HG03571 (cell line): ENCODE measurements at regions not wholly inside any gene's neighbourhood (a gene's known extent, or its start where the extent isn't known, plus 50 kb on each side); places are given as distances from the start of the nearest gene placed in this dataset.
A peak's percentile ranks its signal among the peaks of the same experiment; 100 is the strongest.

Source experiments
- ATAC-seq: cut with Tn5 transposase; IDR thresholded peaks from one replicate; pipeline ENCODE4 v1.9.1; 2021; ENCODE audit not compliant: unreplicated experiment

DNA sequence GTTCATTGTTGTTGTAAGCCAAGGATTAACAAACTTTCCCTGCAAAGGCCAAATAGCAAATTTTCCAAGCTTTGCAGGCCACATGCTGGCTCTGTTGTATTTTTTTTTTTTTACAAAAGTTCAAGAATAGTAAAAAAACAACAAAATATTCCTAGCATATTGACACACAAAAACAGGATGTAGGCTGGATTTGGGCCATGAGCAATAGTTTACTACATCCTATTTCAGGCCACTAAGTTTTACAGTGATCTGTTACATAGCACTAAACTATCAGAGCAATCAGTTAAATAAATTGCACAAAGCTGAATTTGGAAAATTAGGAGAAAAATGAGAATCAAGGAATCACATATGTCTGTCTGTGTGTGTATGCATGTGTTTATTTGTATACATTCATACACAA lies 491.8 kb upstream of the GHITM start:
- no peak for ATAC-seq

DNA sequence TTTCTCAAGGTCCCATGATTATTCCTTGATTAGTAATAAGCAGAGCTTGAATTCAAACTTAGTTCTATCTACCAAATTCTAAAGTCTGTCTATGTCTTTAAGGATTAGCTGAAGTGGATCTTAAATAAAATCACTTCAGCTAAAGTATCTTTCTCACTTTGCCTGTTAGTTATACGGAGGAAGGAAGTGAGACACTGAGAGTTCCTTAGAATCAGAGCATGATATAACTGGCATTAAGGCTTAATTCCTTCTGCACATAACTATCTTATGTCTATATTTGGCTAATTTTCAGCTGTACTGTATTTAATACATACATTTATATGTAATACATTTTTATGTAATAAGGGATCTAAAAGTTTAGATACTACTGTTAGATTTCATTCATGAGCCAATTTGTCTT lies 491.1 kb upstream of the GHITM start:
- ATAC-seq = no peak

DNA sequence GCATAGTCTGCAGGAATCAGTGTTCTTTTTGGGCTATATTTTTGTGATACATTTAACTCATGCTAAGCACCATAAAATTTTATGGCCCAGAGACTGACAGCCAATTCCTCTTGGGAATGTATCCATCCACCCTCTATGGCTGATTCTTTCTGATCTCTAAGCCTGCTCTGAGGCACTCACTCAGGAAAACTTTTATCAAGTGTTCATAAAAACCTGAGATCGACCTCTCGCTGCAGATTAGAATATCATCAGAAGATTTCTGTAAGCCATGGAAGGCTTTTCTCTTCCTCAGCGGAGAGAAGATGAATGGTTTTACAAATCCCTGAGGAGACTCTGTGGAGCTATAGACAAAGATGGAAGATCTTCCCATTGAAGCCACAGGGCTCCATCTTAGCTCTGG lies 489.8 kb upstream of the GHITM start:
- ATAC-seq = no peak

DNA sequence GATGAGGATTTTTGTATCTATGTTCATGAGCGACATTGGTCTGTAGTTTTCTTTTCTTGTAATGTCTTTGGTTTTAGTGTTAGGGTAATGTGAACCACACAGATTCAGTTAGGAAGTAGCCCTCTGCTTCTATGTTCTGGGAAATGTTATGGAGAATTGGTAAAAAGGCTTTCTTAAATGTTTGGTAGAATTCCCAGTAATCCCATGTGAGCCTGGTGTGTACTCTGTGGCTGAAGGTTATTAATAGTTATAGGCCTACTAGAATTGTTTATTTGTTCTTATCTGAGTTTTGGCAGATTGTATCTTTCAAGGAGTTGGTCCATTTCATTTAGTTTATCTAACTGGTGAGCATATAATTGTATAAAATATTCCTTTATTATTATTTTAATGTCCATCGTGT lies 484.6 kb upstream of the GHITM start:
- ATAC-seq = no peak

DNA sequence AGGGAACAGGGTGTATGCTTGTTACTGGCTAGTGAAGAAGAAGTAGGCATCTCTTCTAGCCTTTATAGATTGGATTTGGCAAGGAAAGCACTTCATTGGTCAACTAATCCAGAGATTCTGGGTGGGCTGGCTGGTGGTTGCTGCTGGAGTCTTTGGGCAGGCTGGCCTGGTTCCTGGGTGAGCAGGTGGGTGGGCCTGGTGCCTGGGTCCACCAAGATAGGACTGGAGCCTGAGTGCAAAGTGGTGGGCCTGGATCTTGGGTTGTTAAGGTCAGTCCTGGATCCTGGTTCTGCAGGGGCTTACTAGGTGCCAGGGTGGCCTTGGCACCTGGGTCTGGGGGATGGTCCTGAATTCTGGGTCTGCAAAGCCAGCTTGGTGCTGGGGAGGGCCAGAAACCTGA lies 482.4 kb upstream of the GHITM start:
- ATAC-seq = no peak

DNA sequence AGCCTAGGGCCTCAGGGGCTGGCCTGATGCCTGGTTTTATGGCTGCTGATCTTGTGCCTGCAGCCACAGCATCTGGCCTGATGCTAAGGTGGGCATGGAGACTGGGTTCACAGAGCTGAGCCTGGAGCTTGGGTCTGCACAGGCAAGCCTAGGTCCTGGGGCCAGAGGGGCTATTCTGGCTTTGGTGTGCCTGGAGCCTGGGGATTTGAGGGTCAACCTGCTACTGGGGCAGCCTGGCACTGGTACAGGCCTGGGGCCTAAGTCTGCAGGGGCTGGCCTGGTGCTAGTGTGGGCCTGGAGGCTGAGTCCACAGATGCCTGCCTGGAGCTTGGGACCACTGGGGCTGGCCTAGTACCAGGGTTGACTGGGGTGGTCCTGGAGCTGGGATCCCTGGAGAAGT lies 481.8 kb upstream of the GHITM start:
- no peak for ATAC-seq

DNA sequence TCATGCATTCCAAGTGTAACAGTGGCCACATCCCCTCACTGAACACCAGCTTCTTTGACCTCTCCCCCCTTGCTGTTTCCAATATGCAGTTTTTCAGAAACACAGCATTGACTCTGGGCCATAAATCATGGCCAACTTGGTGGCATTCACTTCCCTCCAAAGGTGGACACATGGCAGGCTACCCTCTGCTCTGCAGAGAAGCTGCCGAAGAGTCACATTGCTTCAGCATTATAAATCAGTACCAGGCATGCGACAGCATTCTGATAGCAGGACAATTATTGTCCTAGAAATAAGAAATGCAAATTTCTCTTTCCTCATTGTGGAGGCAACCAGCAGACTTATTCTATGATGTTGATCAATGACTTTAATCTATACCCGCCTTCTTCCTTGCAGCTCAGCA lies 475.4 kb upstream of the GHITM start:
- no peak for ATAC-seq

DNA sequence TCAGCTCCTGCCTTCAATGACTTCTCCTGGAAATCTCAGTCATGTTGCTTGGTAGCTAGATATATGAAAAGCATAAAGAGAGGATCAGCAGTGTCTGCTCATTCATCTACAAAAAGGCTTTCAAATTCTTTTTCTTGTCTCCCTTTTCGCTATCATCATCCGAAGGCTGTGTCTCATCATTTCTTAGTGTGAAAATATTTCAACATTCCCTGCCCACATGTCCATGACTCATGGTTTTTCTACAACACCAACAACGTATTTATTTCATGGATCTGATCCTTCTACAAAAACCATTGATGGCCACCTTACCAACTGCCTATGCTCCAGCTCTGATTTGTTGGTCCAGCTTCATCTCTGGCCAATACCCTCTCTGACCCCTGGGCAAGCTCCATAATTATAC lies 472.5 kb upstream of the GHITM start:
- no peak for ATAC-seq

DNA sequence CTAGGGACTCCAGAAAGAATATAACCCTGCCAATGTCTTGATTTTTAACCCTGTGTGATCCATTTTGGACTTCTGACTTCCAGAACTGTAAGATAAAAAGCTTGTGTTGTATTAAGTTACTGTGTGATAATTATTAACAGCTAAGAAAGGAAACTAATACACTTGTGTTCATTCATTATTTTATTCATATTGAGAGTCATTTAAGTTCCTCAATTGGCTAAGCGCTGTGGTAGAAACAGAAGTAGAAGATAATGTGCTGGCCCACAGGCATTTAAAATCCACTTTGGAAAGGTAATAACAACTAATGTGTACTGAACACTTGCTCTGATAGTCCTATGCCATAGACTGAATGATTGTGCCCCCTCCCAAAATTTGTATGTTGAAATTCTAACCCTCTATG lies 471.7 kb upstream of the GHITM start:
- ATAC-seq = no peak

DNA sequence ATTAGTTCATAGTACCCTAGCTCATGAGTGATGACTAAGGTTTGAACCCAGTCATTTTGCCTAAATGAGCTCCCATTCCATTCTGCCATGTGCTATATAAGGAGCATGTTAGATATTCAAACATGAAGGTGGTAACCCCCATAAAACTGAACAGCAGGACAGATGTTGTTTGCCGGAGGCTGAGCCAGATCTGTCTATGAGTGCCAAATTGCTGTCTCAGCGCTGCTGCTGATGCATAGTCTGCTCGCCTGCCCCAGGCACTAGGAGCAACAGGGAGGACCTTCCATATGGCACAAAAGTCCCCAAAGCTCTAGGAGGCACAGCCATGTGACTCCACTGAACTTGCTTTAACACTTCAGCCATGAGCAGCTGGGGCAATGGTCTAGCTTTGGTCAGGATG lies 466.0 kb upstream of the GHITM start:
- ATAC-seq = no peak

DNA sequence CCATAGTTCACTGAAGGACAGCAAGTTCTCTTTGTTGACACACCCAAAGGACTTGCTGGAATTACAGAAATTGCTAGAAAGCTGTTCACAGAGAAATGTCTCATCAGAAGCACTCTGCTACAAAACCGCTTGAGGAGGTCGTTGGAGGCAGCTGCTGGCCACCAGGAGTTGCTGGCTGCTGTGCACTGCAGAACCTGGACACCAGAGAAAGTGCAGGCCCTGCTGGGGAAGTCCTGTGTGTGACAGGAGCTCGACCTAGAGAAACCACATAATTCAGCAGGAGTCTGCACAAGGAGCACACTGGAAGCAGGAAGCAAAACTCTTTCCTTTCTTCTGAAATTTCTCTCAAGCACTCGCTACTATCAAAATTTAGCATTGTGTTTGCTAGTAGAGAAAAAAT lies 461.5 kb upstream of the GHITM start:
- ATAC-seq = no peak

DNA sequence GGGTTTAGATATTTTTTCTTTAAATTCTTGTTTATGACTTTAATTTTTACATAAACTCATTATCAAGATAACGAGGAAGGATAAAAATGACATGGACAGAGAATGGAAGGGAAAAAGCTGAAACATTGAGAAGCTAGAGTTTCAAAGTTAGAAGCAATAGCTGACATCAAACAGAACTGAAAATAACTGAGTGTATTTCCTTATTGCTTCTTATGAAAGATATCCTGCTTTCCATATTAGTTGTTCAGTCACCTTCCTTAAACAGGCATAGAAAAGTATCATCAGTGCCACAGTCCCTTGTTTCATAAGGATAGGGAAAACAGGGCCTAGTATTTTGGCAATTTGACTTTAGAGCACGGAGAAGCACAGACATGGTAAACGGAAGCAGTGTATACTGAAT lies 460.5 kb upstream of the GHITM start:
- ATAC-seq = no peak

DNA sequence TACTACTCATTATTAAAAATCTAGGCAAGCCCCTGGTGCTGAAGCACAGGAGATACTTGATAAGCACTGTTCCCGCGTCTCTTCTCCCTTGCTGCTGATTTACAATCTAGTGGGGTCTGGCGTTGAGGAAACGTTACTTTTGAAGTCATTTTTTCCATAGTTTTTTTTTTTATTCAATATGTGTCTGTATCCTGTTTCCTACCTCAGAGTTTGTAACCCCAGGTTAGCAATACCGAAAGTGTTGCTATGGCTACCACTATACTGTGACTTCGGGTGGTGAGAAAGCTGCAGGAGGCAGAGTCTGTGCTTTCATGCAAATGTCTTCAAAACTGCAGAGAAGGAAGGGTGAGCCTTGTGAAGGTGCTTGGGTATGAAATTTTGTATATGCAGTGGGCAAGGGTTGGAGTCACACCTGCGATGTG lies 458.8 kb upstream of the GHITM start:
- ATAC-seq = peak; percentile 98

DNA sequence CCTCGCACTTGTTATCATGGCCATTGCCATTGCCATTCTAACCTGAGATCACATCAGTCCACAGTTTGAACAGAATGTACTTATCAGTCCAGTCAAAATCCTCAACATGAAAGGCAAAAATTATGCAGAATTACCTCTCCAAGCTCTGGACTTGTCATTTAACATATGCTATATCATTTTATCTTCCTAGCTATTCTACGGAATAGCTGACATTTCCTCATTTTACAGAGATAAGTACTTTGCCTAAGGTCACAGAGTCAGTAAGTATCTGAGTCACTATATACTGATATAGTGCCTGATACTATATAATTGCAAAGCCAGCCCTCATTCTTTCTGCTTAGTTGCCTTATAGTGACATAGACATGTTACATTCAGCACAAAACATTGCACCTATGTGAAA lies 456.9 kb upstream of the GHITM start:
- ATAC-seq = no peak

DNA sequence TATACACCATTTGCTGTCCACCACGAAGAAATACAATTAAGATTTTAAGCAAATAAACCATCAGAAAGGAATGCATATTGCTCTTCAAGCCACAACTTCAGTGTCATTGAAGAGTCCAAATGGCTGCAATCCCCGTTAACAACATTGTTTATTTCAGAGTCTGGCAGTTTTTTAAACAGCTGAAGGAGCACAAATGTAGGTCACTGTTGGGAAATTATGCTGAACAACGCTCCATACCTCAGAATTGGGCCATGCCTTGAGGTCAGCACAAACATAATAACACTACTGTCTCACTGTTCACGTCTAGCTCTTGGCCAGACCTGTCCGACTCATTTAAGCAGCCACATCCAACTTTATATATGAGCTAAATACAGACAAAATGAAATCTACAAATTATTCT lies 453.9 kb upstream of the GHITM start:
- no peak for ATAC-seq

DNA sequence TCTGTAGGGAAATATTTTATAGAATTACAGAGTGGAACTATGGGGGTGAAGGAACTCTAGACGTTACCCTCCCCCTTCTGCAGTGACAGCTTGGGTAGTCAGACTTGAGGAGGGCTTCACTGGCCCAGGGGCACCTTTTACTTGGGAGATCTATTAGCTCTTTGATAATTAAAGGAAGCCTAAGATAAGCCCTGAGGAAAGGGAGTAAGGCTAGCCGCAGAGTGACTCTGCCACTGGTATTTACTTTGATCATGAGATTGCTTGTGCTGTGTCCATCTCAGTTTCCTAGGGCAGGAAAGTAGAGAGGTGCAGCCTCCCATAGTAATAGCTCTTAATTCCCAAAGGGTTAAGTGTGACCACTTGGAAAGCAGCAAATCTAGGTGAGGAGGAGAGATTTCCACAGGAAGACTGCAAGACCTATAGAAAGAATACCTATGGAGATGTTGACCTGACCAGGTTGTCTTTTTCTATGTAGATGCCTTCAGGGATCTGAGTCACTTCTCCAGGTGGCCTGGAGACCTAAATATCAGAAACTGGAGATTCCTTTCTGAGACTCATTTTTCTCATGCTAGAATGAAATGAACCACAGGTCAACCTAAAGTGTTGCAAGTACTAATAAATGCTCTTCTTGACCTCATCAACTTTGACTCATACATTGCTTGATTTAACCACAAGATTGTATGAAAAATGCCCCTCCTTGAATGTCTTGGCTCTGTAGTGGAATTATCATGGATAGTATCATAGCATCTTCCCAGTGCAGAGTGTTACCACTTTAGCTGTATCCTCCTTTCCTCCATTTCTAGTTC lies 447.3 kb upstream of the GHITM start:
- ATAC-seq = no peak

DNA sequence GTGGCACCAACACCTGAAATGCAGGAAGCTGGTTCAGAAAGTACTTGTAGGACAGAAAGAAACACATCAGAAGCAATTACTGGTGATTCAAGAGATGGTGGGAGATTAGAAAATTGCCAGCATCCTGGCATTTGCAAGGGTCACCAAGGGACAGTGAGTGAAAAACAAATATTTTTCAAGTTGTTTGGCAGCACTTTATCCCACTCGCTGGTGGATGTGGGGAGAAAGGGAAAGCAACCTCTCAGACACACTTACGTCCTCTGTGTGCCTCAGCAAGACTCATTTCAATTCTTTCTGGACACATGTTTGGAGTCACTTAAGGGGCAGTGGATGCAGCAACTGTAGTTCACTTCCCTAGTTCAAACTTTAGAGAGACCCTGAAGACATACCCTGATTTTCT lies 440.4 kb upstream of the GHITM start:
- no peak for ATAC-seq

DNA sequence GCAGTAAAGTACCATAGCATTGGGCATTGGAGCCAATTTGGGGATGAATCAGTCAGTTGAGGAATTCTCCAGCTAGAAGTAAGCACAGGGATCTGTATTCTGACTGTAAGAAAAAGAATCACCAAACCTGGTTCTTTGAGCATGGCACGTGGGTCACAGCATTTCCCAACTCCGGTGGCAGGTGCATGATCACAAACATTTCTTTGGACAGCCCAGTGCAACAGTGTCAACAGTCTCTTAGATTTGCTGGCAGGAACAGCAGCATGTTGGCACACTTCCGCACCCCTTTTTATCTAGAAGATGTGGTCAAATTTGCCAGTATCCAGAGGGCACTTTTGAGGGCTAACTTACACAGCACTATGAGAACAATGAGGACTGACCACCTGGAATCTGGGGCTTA lies 437.5 kb upstream of the GHITM start:
- ATAC-seq = no peak

DNA sequence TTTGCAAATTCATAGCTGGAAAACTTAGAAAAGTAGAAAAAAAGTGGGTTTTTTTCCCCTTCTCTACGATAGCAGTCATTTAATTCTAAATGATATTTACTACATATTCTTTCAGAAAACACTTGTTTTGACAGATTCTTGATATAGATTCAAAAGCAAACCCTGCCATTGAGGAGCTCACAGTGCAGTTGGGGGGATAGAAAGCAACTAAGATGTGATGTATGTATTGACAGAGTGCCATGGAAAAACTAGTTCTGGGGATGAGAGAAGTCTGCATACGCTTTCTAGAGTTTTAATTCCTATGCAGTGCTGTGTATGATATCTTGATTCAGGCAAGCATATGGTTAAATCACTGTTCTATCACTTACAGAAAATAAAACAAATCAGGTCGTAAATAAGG lies 436.6 kb upstream of the GHITM start:
- no peak for ATAC-seq

DNA sequence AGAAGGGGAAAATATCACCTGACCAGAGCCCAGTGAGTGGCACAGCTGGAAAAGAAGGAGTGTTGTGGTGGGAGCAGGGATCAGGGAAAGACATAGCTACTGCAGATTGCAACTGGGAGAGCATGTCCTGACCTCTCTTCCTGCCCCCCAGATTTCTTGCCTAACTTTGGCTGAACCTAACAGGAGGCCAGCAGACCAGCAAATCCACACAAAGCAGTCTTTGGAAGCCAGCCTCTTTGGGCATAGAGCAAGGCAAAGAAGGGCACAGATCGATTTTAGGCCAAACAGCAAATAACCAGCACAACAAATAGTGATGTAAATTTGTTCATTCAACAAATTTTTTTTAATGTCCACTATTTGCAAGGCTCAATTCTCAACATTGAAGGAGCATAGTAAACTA lies 433.2 kb upstream of the GHITM start:
- ATAC-seq = no peak

DNA sequence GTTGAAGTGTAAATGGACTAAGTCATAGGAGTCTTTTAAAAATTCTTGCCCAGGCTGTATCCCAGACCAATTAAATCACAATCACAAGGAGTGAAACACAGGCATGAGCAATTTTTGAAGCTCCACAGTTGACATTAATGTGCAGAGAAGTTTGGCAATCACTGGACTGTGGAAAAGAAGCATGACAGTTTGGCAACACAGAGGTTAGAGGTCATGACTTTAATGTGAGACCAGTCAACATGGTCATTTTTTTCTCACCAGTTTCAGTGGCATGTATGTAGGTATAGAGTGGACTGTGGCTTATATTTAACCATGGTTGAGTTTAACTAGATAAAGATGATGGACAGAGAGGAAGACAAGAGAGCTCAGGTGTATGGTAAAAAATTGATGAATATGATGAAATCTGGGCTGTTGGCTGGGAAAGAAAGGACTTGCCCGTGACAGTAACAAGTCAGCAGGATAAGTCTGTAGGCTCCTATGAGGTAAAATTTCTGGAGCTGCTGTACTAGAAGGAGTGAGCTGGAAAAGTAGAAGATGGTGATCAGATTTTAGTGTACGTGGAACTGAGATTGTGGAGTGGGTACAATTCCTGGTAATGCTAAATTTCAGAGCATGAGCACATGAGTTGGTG lies 432.2 kb upstream of the GHITM start:
- ATAC-seq = no peak

DNA sequence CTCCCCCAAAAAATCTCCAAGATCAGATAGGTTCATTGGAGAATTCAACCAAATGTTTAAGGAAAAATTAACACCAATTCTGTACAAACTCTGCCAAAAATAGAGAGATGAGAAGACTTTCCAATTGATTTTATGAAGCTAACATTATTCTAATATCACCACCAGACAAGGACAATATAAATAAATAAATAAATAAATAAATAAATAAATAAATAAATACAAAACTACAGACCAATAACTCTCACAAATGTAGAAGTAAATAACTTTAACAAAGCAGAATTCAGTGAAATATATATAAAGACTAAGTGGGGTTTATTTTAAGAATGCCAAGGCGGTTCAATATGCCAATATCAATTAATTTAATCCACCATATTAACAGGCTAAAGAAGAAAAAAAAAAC lies 425.9 kb upstream of the GHITM start:
- no peak for ATAC-seq

DNA sequence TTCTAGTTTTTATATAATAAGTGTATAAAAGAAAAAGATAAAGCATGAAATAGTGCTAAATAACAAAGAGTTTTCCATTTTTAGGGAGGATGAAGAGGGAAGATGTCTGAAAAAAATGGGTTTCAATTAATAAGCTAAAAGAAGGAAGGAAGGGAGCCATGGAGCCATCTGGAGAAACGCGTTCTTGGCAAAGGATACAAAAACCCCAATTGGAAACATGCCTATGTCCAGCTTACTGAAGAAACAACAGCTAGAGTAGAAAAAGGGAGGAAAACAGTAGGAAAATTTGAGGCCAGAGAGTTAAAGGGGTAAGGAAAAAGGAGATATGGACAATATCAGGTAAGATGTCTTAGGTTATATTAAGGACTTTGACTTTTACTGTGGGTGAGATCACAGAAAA lies 416.2 kb upstream of the GHITM start:
- no peak for ATAC-seq
